Natural killer cell (primary cell): ENCODE measurements at regions not wholly inside any gene's neighbourhood (a gene's known extent, or its start where the extent isn't known, plus 50 kb on each side); places are given as distances from the start of the nearest gene placed in this dataset.

Experiments used
- ATAC-seq, 3 donors: fragments of 150-1000 bp in 2 of 3; fragments of 200-7000 bp in 1 of 3; cut with Tn5 transposase; 1 replicate in 1 of 3; 2 replicates in 2 of 3; pipeline ENCODE4 v1.10.0; 2021; ENCODE audit warnings: mild to moderate bottlenecking in 2 of 3, moderate library complexity in 2 of 3
- DNase-seq, 2 donors: peaks; one replicate each; pipeline versions ENCODE4 v3.0.0 to v3.0.0-alpha.2; 2013 to 2021; ENCODE audit warnings: mixed read lengths in 1 of 2
- H3K27ac ChIP-seq: one replicate; pipeline ENCODE4 v1.5.1; 2013; ENCODE audit warnings: mild to moderate bottlenecking, low read length
- H3K27me3 ChIP-seq: one replicate; pipeline ENCODE4 v1.6.1; 2013; ENCODE audit warnings: low read length; ENCODE audit not compliant: control insufficient read depth, insufficient read depth
- H3K36me3 ChIP-seq: one replicate; pipeline ENCODE4 v1.6.1; 2013; ENCODE audit warnings: low read length; ENCODE audit not compliant: control insufficient read depth, insufficient read depth
- H3K4me1 ChIP-seq: one replicate; pipeline ENCODE4 v1.6.1; 2013; ENCODE audit warnings: low read length; ENCODE audit not compliant: control insufficient read depth, insufficient read depth
- H3K4me3 ChIP-seq: one replicate; pipeline ENCODE4 v1.5.1; 2013; ENCODE audit warnings: low read length
- H3K9me3 ChIP-seq: one replicate; pipeline ENCODE4 v1.6.1; 2013; ENCODE audit warnings: low read length; ENCODE audit not compliant: control insufficient read depth, insufficient read depth
- H3K27ac Mint-ChIP-seq, 2 donors: one replicate each; pipeline ENCODE4 v1.8.0; 2022; ENCODE audit warnings: mild to moderate bottlenecking in 2 of 2, mixed read lengths in 2 of 2, moderate library complexity in 1 of 2
- H3K27me3 Mint-ChIP-seq, 2 donors: one replicate each; pipeline ENCODE4 v1.8.0; 2022; ENCODE audit warnings: low read depth in 2 of 2, mixed read lengths in 2 of 2
- H3K36me3 Mint-ChIP-seq: one replicate; pipeline ENCODE4 v1.8.0; 2022; ENCODE audit warnings: mixed read lengths
- H3K4me1 Mint-ChIP-seq, 2 donors: one replicate each; pipeline ENCODE4 v1.8.0; 2022; ENCODE audit warnings: mixed read lengths in 2 of 2
- H3K4me3 Mint-ChIP-seq: one replicate; pipeline ENCODE4 v1.8.0; 2022; ENCODE audit warnings: mild to moderate bottlenecking, moderate library complexity, mixed read lengths
- H3K9me3 Mint-ChIP-seq, 2 donors: one replicate each; pipeline ENCODE4 v1.8.0; 2022; ENCODE audit warnings: mixed read lengths in 2 of 2
- WGBS: methylation state at CpG from one replicate; pipeline ENCODE4 v1.1.7; 2013; ENCODE audit warnings: missing lambda C conversion rate; ENCODE audit not compliant: insufficient coverage; 5-methylcytosine and 5-hydroxymethylcytosine counted together
- intact Hi-C: fragments of 100-400 bp; cut with micrococcal nuclease; formaldehyde crosslinking; loops from one replicate; pipeline ENCODE4 v1.14.2; 2022
- TF ChIP-seq, protein P1 (sequence below): fragments of 200-600 bp; IDR thresholded peaks from one replicate; pipeline ENCODE4 v1.8.0; 2022; ENCODE audit warnings: antibody characterized with exemption

DNA sequence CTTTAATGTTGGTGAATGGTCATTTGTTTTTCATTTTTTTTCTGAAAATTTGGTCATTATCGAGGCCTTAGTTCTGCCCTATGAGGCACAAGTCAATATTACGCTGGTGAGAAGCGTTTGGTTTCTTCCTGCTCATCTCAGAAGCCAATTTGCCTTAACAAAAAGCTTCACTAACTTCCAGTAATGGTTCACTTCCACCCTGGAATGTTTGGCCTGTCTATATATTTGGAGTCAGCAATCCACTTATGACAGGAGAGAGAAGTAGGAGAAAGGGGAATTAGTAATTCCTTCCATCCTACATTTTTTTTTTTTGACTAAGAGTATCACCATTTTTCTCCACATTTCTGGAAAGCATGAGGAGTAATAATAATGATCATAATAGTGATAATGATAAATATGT lies 124.4 kb downstream of the DIPK2A start:
- no peak for ATAC-seq
- Histone ChIP-seq H3K4me1 (no peaks in the 10 kb centered on the region), H3K27me3 (no peaks in the 10 kb centered on the region), H3K4me3 (no peak overlapping the region), H3K9me3 (peaks cover 6% of the 10 kb centered on the region), H3K36me3 (no peaks in the 10 kb centered on the region), H3K27ac (no peak overlapping the region)
- TF ChIP-seq, protein P1, sequence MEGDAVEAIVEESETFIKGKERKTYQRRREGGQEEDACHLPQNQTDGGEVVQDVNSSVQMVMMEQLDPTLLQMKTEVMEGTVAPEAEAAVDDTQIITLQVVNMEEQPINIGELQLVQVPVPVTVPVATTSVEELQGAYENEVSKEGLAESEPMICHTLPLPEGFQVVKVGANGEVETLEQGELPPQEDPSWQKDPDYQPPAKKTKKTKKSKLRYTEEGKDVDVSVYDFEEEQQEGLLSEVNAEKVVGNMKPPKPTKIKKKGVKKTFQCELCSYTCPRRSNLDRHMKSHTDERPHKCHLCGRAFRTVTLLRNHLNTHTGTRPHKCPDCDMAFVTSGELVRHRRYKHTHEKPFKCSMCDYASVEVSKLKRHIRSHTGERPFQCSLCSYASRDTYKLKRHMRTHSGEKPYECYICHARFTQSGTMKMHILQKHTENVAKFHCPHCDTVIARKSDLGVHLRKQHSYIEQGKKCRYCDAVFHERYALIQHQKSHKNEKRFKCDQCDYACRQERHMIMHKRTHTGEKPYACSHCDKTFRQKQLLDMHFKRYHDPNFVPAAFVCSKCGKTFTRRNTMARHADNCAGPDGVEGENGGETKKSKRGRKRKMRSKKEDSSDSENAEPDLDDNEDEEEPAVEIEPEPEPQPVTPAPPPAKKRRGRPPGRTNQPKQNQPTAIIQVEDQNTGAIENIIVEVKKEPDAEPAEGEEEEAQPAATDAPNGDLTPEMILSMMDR: no peak
- DNase-seq: no peak
- H3K4me3 Mint-ChIP-seq: no peak overlapping the region
- intact Hi-C loops: no loop called here
- H3K27me3 Mint-ChIP-seq: no peaks in the 10 kb centered on the region
- H3K27ac Mint-ChIP-seq: no peak overlapping the region
- no peaks in the 10 kb centered on the region for H3K4me1 Mint-ChIP-seq
- H3K36me3 Mint-ChIP-seq: no peaks in the 10 kb centered on the region
- WGBS: 88% methylated on average over 3 of the region's 3 CpGs
- peaks cover 0 to 2% of the 10 kb centered on the region in 2 donors for H3K9me3 Mint-ChIP-seq

DNA sequence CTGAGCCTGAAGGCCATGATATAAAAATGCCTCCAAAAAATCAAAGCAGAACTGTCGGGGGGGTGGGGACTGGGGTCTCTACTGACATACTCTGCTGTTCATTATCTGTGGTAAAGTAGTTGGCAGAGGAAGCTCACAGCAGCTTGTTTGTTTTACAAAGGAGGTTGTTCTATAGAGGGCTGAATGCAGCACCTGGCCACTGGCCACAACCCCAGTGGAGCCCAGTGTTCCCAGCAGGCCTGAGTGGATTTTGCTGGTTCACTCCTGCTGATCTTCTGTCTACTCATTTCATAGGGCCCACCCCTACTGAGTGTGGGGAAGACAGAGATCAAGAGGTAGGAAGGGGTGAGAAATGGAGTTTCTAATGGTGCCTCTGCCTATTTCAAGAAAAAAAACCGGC lies 125.5 kb downstream of the DIPK2A start:
- Mint-ChIP-seq H3K27ac (no peak overlapping the region), H3K27me3 (no peaks in the 10 kb centered on the region)
- H3K4me3 ChIP-seq: no peak overlapping the region

DNA sequence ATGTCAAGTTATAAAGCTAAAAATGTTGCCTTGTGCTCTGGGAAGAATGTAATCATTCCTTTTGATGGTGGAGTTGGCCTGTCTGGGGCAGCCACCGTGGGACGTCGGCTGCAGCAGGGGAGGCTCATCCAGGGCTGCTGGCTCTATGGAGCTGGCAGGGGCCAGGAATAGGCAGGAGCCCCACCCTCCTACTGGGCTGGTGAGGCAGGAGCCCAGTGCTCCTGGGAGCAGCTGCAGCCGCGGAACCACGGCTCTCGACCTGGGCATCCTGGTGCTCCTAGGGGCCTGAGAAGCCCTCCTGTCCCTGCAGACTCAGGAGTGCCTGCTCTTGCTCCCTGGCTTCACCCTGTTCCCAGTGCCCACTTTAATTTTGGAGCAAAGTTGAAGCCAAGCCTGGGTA lies 127.1 kb downstream of the DIPK2A start:
- intact Hi-C loops: no loop called here
- Histone ChIP-seq H3K27ac (no peak overlapping the region), H3K36me3 (no peaks in the 10 kb centered on the region), H3K9me3 (peaks cover 6% of the 10 kb centered on the region), H3K27me3 (no peaks in the 10 kb centered on the region), H3K4me3 (no peak overlapping the region), H3K4me1 (no peaks in the 10 kb centered on the region)
- no peaks in the 10 kb centered on the region for H3K27me3 Mint-ChIP-seq
- DNase-seq (no peak), ATAC-seq (no peak)
- peaks cover 0 to 2% of the 10 kb centered on the region in 2 donors for H3K9me3 Mint-ChIP-seq
- no peak overlapping the region for H3K27ac Mint-ChIP-seq
- TF ChIP-seq, protein P1: no peak
- no peak overlapping the region for H3K4me3 Mint-ChIP-seq
- no peaks in the 10 kb centered on the region for H3K36me3 Mint-ChIP-seq
- 97% methylated on average over 7 of the region's 7 CpGs for WGBS
- H3K4me1 Mint-ChIP-seq: no peaks in the 10 kb centered on the region

More for the DNA sequence above, 125.5 kb downstream of the DIPK2A start:
- Histone ChIP-seq H3K27ac (no peak overlapping the region), H3K9me3 (peaks cover 6% of the 10 kb centered on the region), H3K4me1 (no peaks in the 10 kb centered on the region), H3K27me3 (no peaks in the 10 kb centered on the region), H3K36me3 (no peaks in the 10 kb centered on the region)
- peaks cover 0 to 2% of the 10 kb centered on the region in 2 donors for H3K9me3 Mint-ChIP-seq
- no peak overlapping the region for H3K4me3 Mint-ChIP-seq
- TF ChIP-seq, protein P1: no peak
- 92% methylated on average over 2 of the region's 2 CpGs for WGBS
- no peak for DNase-seq
- no peaks in the 10 kb centered on the region for H3K36me3 Mint-ChIP-seq
- H3K4me1 Mint-ChIP-seq: no peaks in the 10 kb centered on the region
- ATAC-seq: no peak
- intact Hi-C loops: no loop called here

DNA sequence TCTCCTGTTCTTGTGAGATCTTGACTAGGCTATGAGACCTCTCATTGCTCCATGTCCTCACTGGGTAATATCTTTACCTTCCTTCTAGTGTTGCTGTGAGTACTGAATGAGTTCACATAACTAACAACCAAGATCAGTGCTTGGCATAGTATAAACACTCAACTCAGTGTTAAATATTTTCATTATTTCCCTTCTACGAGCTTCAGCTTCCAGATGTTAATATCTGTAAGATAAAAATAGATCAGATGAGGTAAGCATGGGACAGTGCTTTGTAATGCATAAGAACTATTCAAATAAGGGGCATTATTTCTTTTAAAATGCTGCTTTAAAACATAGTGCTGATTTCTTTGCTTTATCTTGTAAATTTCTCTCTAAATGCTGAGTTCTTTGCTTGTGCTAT lies 130.8 kb downstream of the DIPK2A start:
- no peaks in the 10 kb centered on the region for H3K4me1 Mint-ChIP-seq
- no peak overlapping the region for H3K27ac ChIP-seq
- H3K9me3 ChIP-seq: peaks cover 6% of the 10 kb centered on the region
- intact Hi-C loops: no loop called here
- H3K9me3 Mint-ChIP-seq: no peaks in the 10 kb centered on the region
- no peaks in the 10 kb centered on the region for H3K27me3 ChIP-seq
- WGBS: no CpG with 5 or more reads among the region's 1 CpG
- H3K27ac Mint-ChIP-seq: no peak overlapping the region
- no peaks in the 10 kb centered on the region for H3K36me3 Mint-ChIP-seq
- DNase-seq: no peak
- TF ChIP-seq, protein P1: no peak
- H3K4me3 Mint-ChIP-seq: no peak overlapping the region
- ATAC-seq: no peak
- peaks cover 4 to 6% of the 10 kb centered on the region in 2 donors for H3K27me3 Mint-ChIP-seq
- no peak overlapping the region for H3K4me3 ChIP-seq
- H3K4me1 ChIP-seq: no peaks in the 10 kb centered on the region
- no peaks in the 10 kb centered on the region for H3K36me3 ChIP-seq
